Liver (tissue), 7 donors: ENCODE measurements at regions not wholly inside any gene's neighbourhood (a gene's known extent, or its start where the extent isn't known, plus 50 kb on each side); places are given as distances from the start of the nearest gene placed in this dataset.
"Not testable (repeated sequence)": the region's sequence is repeated elsewhere in the genome, so short reads cannot be mapped to it uniquely, and the experiment has no call there.

Source experiments
- DNase-seq: peaks from one replicate; pipeline ENCODE4 v3.0.0-alpha.2; 2017; ENCODE audit warnings: low spot score
- H3K27ac ChIP-seq, 2 donors: one replicate each; pipeline ENCODE4 v1.7.0; 2013; ENCODE audit warnings: inconsistent platforms in 2 of 2, low read length in 2 of 2, control low read depth in 1 of 2, low read depth in 1 of 2, mild to moderate bottlenecking in 1 of 2
- H3K27me3 ChIP-seq, 4 donors: one replicate each; pipeline versions ENCODE4 v1.6.1 to v1.7.0; 2013; ENCODE audit warnings: low read length in 3 of 4, inconsistent platforms in 1 of 4, mild to moderate bottlenecking in 1 of 4, moderate library complexity in 1 of 4; ENCODE audit not compliant: control insufficient read depth in 4 of 4, insufficient read depth in 4 of 4
- H3K36me3 ChIP-seq, 4 donors: one replicate each; pipeline versions ENCODE4 v1.6.1 to v1.7.0; 2013; ENCODE audit warnings: low read length in 3 of 4, mild to moderate bottlenecking in 3 of 4, low read depth in 1 of 4, moderate library complexity in 1 of 4; ENCODE audit not compliant: control insufficient read depth in 4 of 4, insufficient read depth in 3 of 4
- H3K4me1 ChIP-seq, 4 donors: one replicate each; pipeline versions ENCODE4 v1.6.1 to v1.7.0; 2013; ENCODE audit warnings: low read length in 3 of 4, mild to moderate bottlenecking in 3 of 4, moderate library complexity in 1 of 4; ENCODE audit not compliant: control insufficient read depth in 4 of 4, insufficient read depth in 4 of 4
- H3K4me3 ChIP-seq, 3 donors: one replicate each; pipeline versions ENCODE4 v1.6.1 to v1.7.0; 2013; ENCODE audit warnings: low read length in 3 of 3, control low read depth in 1 of 3, low read depth in 1 of 3, mild to moderate bottlenecking in 1 of 3
- H3K9ac ChIP-seq, 2 donors: one replicate each; pipeline ENCODE4 v1.7.0; 2013; ENCODE audit warnings: low read length in 2 of 2, mild to moderate bottlenecking in 2 of 2, moderate library complexity in 2 of 2, control low read depth in 1 of 2, low read depth in 1 of 2
- H3K9me3 ChIP-seq, 4 donors: one replicate each; pipeline versions ENCODE4 v1.6.1 to v1.7.0; 2013; ENCODE audit warnings: low read length in 3 of 4; ENCODE audit not compliant: control insufficient read depth in 4 of 4
- EGR1 ChIP-seq, 2 donors: IDR thresholded peaks; 2 replicates each; pipeline ENCODE4 v1.6.1; 2016 to 2018; ENCODE audit warnings: antibody characterized with exemption in 2 of 2, low read depth in 2 of 2
- FOXA2 ChIP-seq: IDR thresholded peaks from 2 replicates; pipeline ENCODE4 v1.6.1; 2016; ENCODE audit warnings: antibody characterized with exemption
- GABPA ChIP-seq, 2 donors: IDR thresholded peaks in 1 of 2; conservative IDR thresholded peaks in 1 of 2; 2 replicates each; pipeline ENCODE4 v1.6.1; 2016; ENCODE audit warnings: antibody characterized with exemption in 2 of 2, mild to moderate bottlenecking in 1 of 2, moderate library complexity in 1 of 2
- HNF4A ChIP-seq, 2 donors: conservative IDR thresholded peaks; 2 replicates each; pipeline ENCODE4 v1.6.1; 2016; ENCODE audit warnings: antibody characterized with exemption in 2 of 2, mild to moderate bottlenecking in 2 of 2
- HNF4G ChIP-seq: IDR thresholded peaks from 2 replicates; pipeline ENCODE4 v1.6.1; 2016; ENCODE audit warnings: antibody characterized with exemption
- NR2F2 ChIP-seq: IDR thresholded peaks from 2 replicates; pipeline ENCODE4 v1.6.1; 2016; ENCODE audit warnings: antibody characterized with exemption
- RXRA ChIP-seq, 2 donors: IDR thresholded peaks; 2 replicates each; pipeline ENCODE4 v1.6.1; 2017 to 2018; ENCODE audit warnings: antibody characterized with exemption in 2 of 2, mild to moderate bottlenecking in 1 of 2
- SP1 ChIP-seq: IDR thresholded peaks from 2 replicates; pipeline ENCODE4 v1.6.1; 2018; ENCODE audit warnings: antibody characterized with exemption, mild to moderate bottlenecking
- TAF1 ChIP-seq: conservative IDR thresholded peaks from 2 replicates; pipeline ENCODE4 v1.6.1; 2016; ENCODE audit warnings: antibody characterized with exemption, mild to moderate bottlenecking
- YY1 ChIP-seq: IDR thresholded peaks from 2 replicates; pipeline ENCODE4 v1.6.1; 2016; ENCODE audit warnings: antibody characterized with exemption, mild to moderate bottlenecking
- ZBTB33 ChIP-seq: IDR thresholded peaks from 2 replicates; pipeline ENCODE4 v1.6.1; 2016; ENCODE audit warnings: antibody characterized with exemption
- WGBS: extraction: QIAGEN DNeasy Blood & Tissue Kit; methylation state at CpG from one replicate; pipeline ENCODE4 v1.1.7; 2013; 5-methylcytosine and 5-hydroxymethylcytosine counted together
- TF ChIP-seq, protein P1 (sequence below): IDR thresholded peaks from 2 replicates; pipeline ENCODE4 v1.6.1; 2016; ENCODE audit warnings: antibody characterized with exemption
- TF ChIP-seq, protein P2 (sequence below): IDR thresholded peaks from 2 replicates; pipeline ENCODE4 v1.6.1; 2016; ENCODE audit warnings: antibody characterized with exemption
- TF ChIP-seq, protein P3 (sequence below): IDR thresholded peaks from 2 replicates; pipeline ENCODE4 v1.6.1; 2016; ENCODE audit warnings: antibody characterized with exemption, mild to moderate bottlenecking
- donor health status: healthy.
- donor health status: healthy.
- donor health status: healthy.
- donor health status: healthy.

DNA sequence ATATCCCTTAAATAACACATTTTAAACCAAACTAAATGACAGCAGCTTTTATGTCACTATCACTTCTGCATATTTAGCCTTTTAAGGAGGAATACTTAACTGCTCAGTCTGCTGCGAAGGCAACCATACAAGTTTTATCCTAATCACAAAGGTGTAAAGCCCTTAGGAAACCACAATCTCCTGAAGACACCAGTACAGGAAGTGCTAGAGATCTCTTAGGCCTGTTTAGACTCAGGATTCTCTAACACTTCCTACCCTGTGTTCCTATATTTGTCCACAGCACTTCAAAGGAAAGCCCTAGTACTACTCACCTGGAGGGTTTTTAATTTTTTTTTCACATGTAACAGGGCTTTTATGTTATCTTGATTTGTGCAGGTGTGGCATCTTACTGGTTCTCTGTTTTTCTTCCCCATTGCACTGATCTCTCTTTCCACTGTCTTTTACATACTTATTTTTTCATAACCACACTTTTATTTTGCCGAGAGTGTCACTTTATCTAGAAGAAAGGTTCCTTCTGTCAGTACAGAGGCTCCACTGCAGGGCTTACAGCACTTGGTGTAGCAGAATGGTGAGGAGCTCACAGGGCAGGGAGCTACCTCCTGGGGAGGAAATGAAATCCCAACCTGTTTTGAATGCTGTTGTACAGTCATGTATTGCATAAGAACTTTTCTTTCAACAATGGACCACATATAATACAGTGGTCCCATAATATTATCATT is 1060.6 kb upstream of the ACO1 start:
- TF ChIP-seq HNF4G (no peak), FOXA2 (no peak), RXRA (IDR thresholded peaks at IDR 0.05) (no peak), NR2F2 (no peak), SP1 (no peak), YY1 (no peak), HNF4A (conservative IDR thresholded peaks at IDR 0.05) (no peak), TAF1 (no peak), GABPA (IDR thresholded peaks at IDR 0.05 in 1 of 2, conservative IDR thresholded peaks at IDR 0.05 in 1 of 2) (no peak), EGR1 (IDR thresholded peaks at IDR 0.05; ENCODE audit: low read depth in 2 of 2) (no peak)
- TF ChIP-seq, protein P1, sequence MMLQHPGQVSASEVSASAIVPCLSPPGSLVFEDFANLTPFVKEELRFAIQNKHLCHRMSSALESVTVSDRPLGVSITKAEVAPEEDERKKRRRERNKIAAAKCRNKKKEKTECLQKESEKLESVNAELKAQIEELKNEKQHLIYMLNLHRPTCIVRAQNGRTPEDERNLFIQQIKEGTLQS: no peak
- TF ChIP-seq, protein P2, sequence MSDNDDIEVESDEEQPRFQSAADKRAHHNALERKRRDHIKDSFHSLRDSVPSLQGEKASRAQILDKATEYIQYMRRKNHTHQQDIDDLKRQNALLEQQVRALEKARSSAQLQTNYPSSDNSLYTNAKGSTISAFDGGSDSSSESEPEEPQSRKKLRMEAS: no peak
- whole genome bisulfite sequencing: 60% methylated on average over 2 of the region's 2 CpGs
- Histone ChIP-seq H3K27ac (no peak overlapping the region), H3K9me3 (no peaks in the 10 kb centered on the region), H3K4me3 (no peak overlapping the region), H3K9ac (no peak overlapping the region), H3K36me3 (no peaks in the 10 kb centered on the region), H3K4me1 (no peaks in the 10 kb centered on the region), H3K27me3 (peaks cover 0 to 2% (median 0%) of the 10 kb centered on the region in 4 donors)
- DNase-seq: no peak

- TF ChIP-seq, protein P3, sequence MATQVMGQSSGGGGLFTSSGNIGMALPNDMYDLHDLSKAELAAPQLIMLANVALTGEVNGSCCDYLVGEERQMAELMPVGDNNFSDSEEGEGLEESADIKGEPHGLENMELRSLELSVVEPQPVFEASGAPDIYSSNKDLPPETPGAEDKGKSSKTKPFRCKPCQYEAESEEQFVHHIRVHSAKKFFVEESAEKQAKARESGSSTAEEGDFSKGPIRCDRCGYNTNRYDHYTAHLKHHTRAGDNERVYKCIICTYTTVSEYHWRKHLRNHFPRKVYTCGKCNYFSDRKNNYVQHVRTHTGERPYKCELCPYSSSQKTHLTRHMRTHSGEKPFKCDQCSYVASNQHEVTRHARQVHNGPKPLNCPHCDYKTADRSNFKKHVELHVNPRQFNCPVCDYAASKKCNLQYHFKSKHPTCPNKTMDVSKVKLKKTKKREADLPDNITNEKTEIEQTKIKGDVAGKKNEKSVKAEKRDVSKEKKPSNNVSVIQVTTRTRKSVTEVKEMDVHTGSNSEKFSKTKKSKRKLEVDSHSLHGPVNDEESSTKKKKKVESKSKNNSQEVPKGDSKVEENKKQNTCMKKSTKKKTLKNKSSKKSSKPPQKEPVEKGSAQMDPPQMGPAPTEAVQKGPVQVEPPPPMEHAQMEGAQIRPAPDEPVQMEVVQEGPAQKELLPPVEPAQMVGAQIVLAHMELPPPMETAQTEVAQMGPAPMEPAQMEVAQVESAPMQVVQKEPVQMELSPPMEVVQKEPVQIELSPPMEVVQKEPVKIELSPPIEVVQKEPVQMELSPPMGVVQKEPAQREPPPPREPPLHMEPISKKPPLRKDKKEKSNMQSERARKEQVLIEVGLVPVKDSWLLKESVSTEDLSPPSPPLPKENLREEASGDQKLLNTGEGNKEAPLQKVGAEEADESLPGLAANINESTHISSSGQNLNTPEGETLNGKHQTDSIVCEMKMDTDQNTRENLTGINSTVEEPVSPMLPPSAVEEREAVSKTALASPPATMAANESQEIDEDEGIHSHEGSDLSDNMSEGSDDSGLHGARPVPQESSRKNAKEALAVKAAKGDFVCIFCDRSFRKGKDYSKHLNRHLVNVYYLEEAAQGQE: no peak
- TF ChIP-seq ZBTB33 (no peak), SP1 (no peak), FOXA2 (no peak), EGR1 (IDR thresholded peaks at IDR 0.05; ENCODE audit: low read depth in 2 of 2) (no peak), HNF4A (conservative IDR thresholded peaks at IDR 0.05) (no peak), YY1 (no peak), NR2F2 (no peak), RXRA (IDR thresholded peaks at IDR 0.05) (no peak), GABPA (IDR thresholded peaks at IDR 0.05 in 1 of 2, conservative IDR thresholded peaks at IDR 0.05 in 1 of 2) (no peak)
- TF ChIP-seq, protein P2: no peak
- no peak overlapping the region for H3K4me3 ChIP-seq
- H3K9ac ChIP-seq: no peak overlapping the region
- peaks cover 0 to 2% (median 0%) of the 10 kb centered on the region in 4 donors for H3K27me3 ChIP-seq
- no peaks in the 10 kb centered on the region for H3K9me3 ChIP-seq
- H3K27ac ChIP-seq: no peak overlapping the region
- no peaks in the 10 kb centered on the region for H3K36me3 ChIP-seq
- DNase-seq: no peak
- WGBS: 89% methylated on average over 6 of the region's 6 CpGs
- H3K4me1 ChIP-seq: no peaks in the 10 kb centered on the region
Measured at GRCh38 chr9:31325778-31326177, 1058.7 kb upstream of the ACO1 start.

- H3K27me3 ChIP-seq, H3K36me3 ChIP-seq, H3K9ac ChIP-seq, H3K9me3 ChIP-seq, DNase-seq, H3K4me1 ChIP-seq, H3K27ac ChIP-seq, H3K4me3 ChIP-seq: not testable (repeated sequence)
- 83% methylated on average over 12 of the region's 12 CpGs for WGBS
Measured at GRCh38 chr9:31326883-31327282, 1057.6 kb upstream of the ACO1 start.
